ENCODE measurements at regions not wholly inside any gene's neighbourhood (a gene's known extent, or its start where the extent isn't known, plus 50 kb on each side); places are given as distances from the start of the nearest gene placed in this dataset.

GRCh38 chr4:107220976-107221375 lies 184.9 kb upstream of the DKK2 start:
- no peak for DNase-seq

- DNase-seq: no peak
These were observed 183.6 kb upstream of the DKK2 start for GRCh38 chr4:107219681-107220080.

- DNase-seq: no peak
These were observed 180.3 kb upstream of the DKK2 start for GRCh38 chr4:107216379-107216778.

- DNase-seq: no peak
These were observed 179.1 kb upstream of the DKK2 start for GRCh38 chr4:107215222-107215621.

GRCh38 chr4:107213880-107214279 lies 177.8 kb upstream of the DKK2 start:
- DNase-seq: no peak

GRCh38 chr4:107213410-107213809 lies 177.3 kb upstream of the DKK2 start:
- DNase-seq: no peak

GRCh38 chr4:107212565-107212964 lies 176.5 kb upstream of the DKK2 start:
- no peak for DNase-seq

- DNase-seq: no peak
These were observed 174.5 kb upstream of the DKK2 start for GRCh38 chr4:107210450-107211239.

GRCh38 chr4:107203733-107204132 lies 167.6 kb upstream of the DKK2 start:
- no peak for DNase-seq

- DNase-seq: no peak
These were observed 166.6 kb upstream of the DKK2 start for GRCh38 chr4:107202744-107203143.

GRCh38 chr4:107197121-107197520 lies 161.0 kb upstream of the DKK2 start:
- no peak for DNase-seq

- no peak for DNase-seq
These were observed 160.2 kb upstream of the DKK2 start for GRCh38 chr4:107196312-107196711.

GRCh38 chr4:107194005-107194404 lies 157.9 kb upstream of the DKK2 start:
- no peak for DNase-seq

GRCh38 chr4:107192601-107193000 lies 156.5 kb upstream of the DKK2 start:
- no peak for DNase-seq

GRCh38 chr4:107187091-107187490 lies 151.0 kb upstream of the DKK2 start:
- DNase-seq: no peak

GRCh38 chr4:107183155-107183774 lies 147.2 kb upstream of the DKK2 start:
- DNase-seq: no peak

GRCh38 chr4:107182347-107182746 lies 146.2 kb upstream of the DKK2 start:
- no peak for DNase-seq

- no peak for DNase-seq
These were observed 130.8 kb upstream of the DKK2 start for GRCh38 chr4:107166873-107167450.

- no peak for DNase-seq
These were observed 130.1 kb upstream of the DKK2 start for GRCh38 chr4:107166181-107166580.

GRCh38 chr4:107164962-107165475 lies 128.9 kb upstream of the DKK2 start:
- no peak for DNase-seq

- DNase-seq: no peak
These were observed 120.3 kb upstream of the DKK2 start for GRCh38 chr4:107156443-107156842.

- no peak for DNase-seq
These were observed 119.3 kb upstream of the DKK2 start for GRCh38 chr4:107155366-107155765.

- no peak for DNase-seq
These were observed 117.8 kb upstream of the DKK2 start for GRCh38 chr4:107153956-107154355.

GRCh38 chr4:107153228-107153627 lies 117.1 kb upstream of the DKK2 start:
- no peak for DNase-seq

Measured in stimulated activated naive CD4-positive, alpha-beta T cell treated with Interleukin-2 at 50 U/mL for 16 hours (primary cell).